ENCODE measurements at regions not wholly inside any gene's neighbourhood (a gene's known extent, or its start where the extent isn't known, plus 50 kb on each side); places are given as distances from the start of the nearest gene placed in this dataset.

DNA sequence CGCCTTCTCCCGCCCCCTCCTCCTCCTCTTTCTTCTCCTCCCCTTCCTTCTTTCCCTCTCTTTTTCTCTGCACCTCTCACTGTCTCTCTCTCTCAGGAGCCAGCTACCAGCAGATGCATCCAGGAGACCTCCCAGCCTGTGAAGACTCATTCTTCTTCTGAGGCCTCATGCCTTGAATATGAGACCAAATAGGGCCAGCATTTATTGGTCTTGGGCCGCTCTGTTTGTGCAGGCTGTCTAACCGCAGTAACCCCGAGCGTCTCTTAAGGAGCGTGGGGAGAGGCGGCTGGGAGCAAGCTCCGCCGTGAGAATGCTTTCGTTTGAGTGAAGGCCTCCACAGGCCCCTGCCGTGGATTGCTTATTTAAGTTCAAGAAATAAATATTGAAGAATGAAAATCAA, 167.0 kb downstream of the NUFIP1 start:
- TF ChIP-seq, protein P1, sequence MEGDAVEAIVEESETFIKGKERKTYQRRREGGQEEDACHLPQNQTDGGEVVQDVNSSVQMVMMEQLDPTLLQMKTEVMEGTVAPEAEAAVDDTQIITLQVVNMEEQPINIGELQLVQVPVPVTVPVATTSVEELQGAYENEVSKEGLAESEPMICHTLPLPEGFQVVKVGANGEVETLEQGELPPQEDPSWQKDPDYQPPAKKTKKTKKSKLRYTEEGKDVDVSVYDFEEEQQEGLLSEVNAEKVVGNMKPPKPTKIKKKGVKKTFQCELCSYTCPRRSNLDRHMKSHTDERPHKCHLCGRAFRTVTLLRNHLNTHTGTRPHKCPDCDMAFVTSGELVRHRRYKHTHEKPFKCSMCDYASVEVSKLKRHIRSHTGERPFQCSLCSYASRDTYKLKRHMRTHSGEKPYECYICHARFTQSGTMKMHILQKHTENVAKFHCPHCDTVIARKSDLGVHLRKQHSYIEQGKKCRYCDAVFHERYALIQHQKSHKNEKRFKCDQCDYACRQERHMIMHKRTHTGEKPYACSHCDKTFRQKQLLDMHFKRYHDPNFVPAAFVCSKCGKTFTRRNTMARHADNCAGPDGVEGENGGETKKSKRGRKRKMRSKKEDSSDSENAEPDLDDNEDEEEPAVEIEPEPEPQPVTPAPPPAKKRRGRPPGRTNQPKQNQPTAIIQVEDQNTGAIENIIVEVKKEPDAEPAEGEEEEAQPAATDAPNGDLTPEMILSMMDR (IDR thresholded peaks at IDR 0.05; ENCODE audit: low read depth, low read length, missing control alignments), result no peak
- DNase-seq, result peak; percentile 73
- no peak overlapping the region for H3K27ac ChIP-seq
- in situ Hi-C loops (cut with HindIII; ENCODE audit: low pct_ligation_motif_present, low sequenced_read_pairs), result no loop called here
- no peaks in the 10 kb centered on the region for H3K36me3 ChIP-seq (replicated peaks)
- H3K27me3 ChIP-seq (replicated peaks), result no peaks in the 10 kb centered on the region
- no peak overlapping the region for H3K4me3 ChIP-seq (ENCODE audit: low read depth, low read length)

DNA sequence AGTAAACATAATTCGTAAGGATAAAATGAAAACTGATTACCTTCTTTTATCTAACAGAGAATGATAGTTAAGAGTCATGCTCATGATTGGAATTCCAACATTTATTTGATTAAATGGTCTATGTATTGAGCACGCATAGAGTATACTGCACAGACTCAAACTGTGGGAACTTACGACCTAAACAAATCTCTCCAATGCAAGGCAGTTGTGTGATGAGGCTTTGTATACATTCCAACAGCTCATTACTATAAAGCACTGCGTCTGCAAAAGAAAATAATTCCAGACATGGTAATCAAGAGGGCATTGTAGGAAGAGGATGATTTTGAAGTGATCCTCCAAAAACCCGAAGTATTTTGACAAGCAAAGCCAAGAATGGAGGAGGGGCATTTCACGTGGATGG, 169.5 kb downstream of the NUFIP1 start:
- no peak overlapping the region for H3K27ac ChIP-seq

DNA sequence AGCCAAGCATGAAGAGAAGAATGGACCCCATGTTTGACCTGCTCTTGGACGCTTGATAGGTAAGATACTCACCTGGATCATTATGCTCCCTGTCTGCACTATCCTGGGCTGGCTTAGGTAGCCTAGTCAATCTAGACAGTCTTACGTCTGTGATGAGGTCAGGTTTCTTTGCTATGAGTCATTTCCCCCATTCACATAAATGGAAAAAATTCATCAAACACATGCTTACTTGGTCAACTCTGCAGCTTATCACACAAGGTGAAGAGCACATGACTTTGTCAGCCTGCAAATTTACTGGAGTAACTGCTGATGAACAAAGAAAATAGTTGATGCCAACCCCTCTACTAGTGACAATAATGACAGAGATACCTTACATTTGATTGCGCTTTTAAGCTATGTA, 170.0 kb downstream of the NUFIP1 start:
- DNase-seq, result peak; percentile 70
- peak overlapping the region; percentile 57 for H3K27ac ChIP-seq
- TF ChIP-seq, protein P1 (IDR thresholded peaks at IDR 0.05; ENCODE audit: low read depth, low read length, missing control alignments), result no peak

More for the DNA sequence above, 169.5 kb downstream of the NUFIP1 start:
- TF ChIP-seq, protein P1 (IDR thresholded peaks at IDR 0.05; ENCODE audit: low read depth, low read length, missing control alignments), result no peak
- Histone ChIP-seq H3K4me3 (ENCODE audit: low read depth, low read length) (no peak overlapping the region), H3K27me3 (replicated peaks) (no peaks in the 10 kb centered on the region), H3K36me3 (replicated peaks) (no peaks in the 10 kb centered on the region)
- in situ Hi-C loops (cut with HindIII; ENCODE audit: low pct_ligation_motif_present, low sequenced_read_pairs), result no loop called here
- DNase-seq, result no peak

DNA sequence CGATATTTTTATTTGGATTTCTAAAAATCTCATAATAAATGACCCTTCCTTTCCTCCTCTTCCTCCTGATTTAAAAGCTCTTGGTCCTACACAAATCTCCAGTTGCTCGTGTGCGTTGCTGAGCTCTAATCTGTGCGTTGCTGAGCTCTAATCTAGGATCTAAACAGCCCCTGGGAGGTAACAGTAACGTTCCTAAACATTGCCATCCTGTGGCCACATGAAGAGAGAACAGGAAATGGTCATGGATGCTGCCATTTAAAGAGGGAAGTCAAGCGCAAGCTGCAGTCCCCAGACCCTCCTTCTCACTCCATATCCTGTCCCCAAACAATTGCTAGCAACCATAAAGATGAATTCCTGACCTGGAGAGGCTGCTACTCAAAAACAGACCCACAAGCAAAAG, 170.8 kb downstream of the NUFIP1 start:
- TF ChIP-seq, protein P1 (IDR thresholded peaks at IDR 0.05; ENCODE audit: low read depth, low read length, missing control alignments), result peak; percentile 44
- Histone ChIP-seq H3K27me3 (replicated peaks) (no peaks in the 10 kb centered on the region), H3K27ac (no peak overlapping the region), H3K36me3 (replicated peaks) (no peaks in the 10 kb centered on the region), H3K4me3 (ENCODE audit: low read depth, low read length) (no peak overlapping the region)
- DNase-seq, result peak; percentile 29
- in situ Hi-C loops (cut with HindIII; ENCODE audit: low pct_ligation_motif_present, low sequenced_read_pairs), result no loop called here

More for the DNA sequence above, 170.0 kb downstream of the NUFIP1 start:
- H3K36me3 ChIP-seq (replicated peaks), result no peaks in the 10 kb centered on the region
- H3K27me3 ChIP-seq (replicated peaks), result no peaks in the 10 kb centered on the region
- H3K4me3 ChIP-seq (ENCODE audit: low read depth, low read length), result no peak overlapping the region
- in situ Hi-C loops (cut with HindIII; ENCODE audit: low pct_ligation_motif_present, low sequenced_read_pairs), result no loop called here

DNA sequence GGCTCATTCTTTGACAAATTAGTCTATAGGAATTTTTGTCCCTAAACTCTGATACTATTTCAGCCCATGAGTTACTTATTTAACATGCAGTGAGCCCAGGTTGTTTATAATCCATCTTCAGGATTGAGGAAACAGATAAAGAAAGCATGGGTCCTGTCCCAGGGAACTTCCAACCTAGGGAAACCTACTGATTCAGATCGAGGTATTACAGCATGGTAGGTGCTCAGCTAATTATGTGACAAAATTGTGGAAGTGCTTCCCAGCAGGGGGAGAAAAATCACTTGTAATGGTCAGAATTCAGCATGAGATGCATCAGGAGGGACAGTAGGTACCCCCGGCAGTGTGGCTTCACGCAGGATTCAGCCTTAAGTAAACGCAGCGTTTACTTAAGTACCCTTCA, 171.3 kb downstream of the NUFIP1 start:
- DNase-seq, result no peak
- Histone ChIP-seq H3K36me3 (replicated peaks) (no peaks in the 10 kb centered on the region), H3K27me3 (replicated peaks) (no peaks in the 10 kb centered on the region), H3K27ac (no peak overlapping the region), H3K4me3 (ENCODE audit: low read depth, low read length) (no peak overlapping the region)
- TF ChIP-seq, protein P1 (IDR thresholded peaks at IDR 0.05; ENCODE audit: low read depth, low read length, missing control alignments), result no peak
- in situ Hi-C loops (cut with HindIII; ENCODE audit: low pct_ligation_motif_present, low sequenced_read_pairs), result no loop called here

DNA sequence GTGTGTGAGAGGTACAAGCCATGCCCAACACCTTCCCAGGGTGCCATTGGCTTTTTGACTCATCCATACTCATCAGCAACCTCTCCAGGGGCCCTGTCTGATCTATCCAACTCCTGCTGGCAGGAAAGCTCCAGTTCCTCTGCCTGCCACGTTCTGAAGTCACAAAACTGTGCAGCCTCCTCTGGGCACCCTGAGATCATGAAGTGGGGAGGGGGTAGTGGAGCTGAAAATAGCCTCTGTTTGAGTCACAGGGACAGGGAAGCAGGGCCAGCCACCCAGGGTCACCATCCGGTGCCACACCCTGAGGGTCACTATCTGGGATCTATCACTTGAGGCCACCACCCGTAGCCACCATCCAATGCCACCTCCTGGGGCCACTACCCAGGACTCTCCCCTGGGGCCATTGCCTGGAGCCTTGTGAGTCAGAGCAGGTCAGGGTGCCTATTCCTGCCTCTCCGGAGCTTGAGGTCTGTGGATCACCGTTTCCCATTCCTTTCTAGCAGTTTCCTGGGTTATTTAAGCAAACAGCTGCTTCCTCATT, 172.1 kb downstream of the NUFIP1 start:
- Histone ChIP-seq H3K27ac (no peak overlapping the region), H3K27me3 (replicated peaks) (no peaks in the 10 kb centered on the region), H3K4me3 (ENCODE audit: low read depth, low read length) (no peak overlapping the region), H3K36me3 (replicated peaks) (no peaks in the 10 kb centered on the region)
- TF ChIP-seq, protein P1 (IDR thresholded peaks at IDR 0.05; ENCODE audit: low read depth, low read length, missing control alignments), result peak; percentile 11
- in situ Hi-C loops (cut with HindIII; ENCODE audit: low pct_ligation_motif_present, low sequenced_read_pairs), result no loop called here
- peak; percentile 20 for DNase-seq
